K562 (cell line): ENCODE measurements at regions not wholly inside any gene's neighbourhood (a gene's known extent, or its start where the extent isn't known, plus 50 kb on each side); places are given as distances from the start of the nearest gene placed in this dataset.

Source experiments
- ATAC-seq: fragments of 200-7000 bp; cut with Tn5 transposase; 3 replicates; pipeline ENCODE4 v1.9.1; 2020; ENCODE audit warnings: moderate library complexity
- BruUV-seq: library from RNA; stranded (reverse); fragments of 400-500 nt; replicated peaks from 2 replicates; lab custom pipeline; 2021; lab: Mats Ljungman, UMichigan
- CTCF ChIA-PET: fragments of 300-600 bp; formaldehyde crosslinking; extraction: SDS; loops from one replicate; lab custom pipeline; 2021; ENCODE audit warnings: low intra/inter-chr PET ratio; lab: Yijun Ruan, JAX
- POLR2A ChIA-PET: fragments of 300-600, 350-650 bp; sonication (Branson Sonifier 250); formaldehyde crosslinking; extraction: SDS; loops from one replicate; lab custom pipeline; 2021; ENCODE audit warnings: antibody characterized with exemption, inconsistent platforms; lab: Yijun Ruan, JAX
- DNase-seq, 4 experiments: peaks; one replicate each; pipeline versions ENCODE4 v3.0.0 to v3.0.0-alpha.2; 2011 to 2018; ENCODE audit warnings: low spot score in 3 of 4, mixed read lengths in 3 of 4; ENCODE audit errors: extremely low read depth in 1 of 4
- FAIRE-seq: peaks from 2 replicates; lab custom pipeline; 2011; peaks lifted over from hg19 to GRCh38; lab: Jason Lieb, UNC
- H2AFZ ChIP-seq: 2 replicates; pipeline ENCODE4 v1.6.0; 2011; ENCODE audit warnings: low read depth, low read length, control low read depth, inconsistent platforms
- H3K27ac ChIP-seq: fragments of 200-600 bp; 3 replicates; pipeline ENCODE4 v1.8.0; 2011; ENCODE audit warnings: low read depth, mild to moderate bottlenecking, control low read depth, inconsistent platforms, low read length, moderate library complexity, mixed read lengths; ENCODE audit errors: extremely low read depth
- H3K27me3 ChIP-seq, 2 experiments: fragments of 300-600 bp in 1 of 2; 2 replicates in 1 of 2; 3 replicates in 1 of 2; pipeline versions ENCODE4 v1.6.0 to v1.8.0; 2011; ENCODE audit warnings: inconsistent platforms in 2 of 2, low read length in 2 of 2, mild to moderate bottlenecking in 1 of 2, mixed read lengths in 1 of 2, moderate library complexity in 1 of 2; ENCODE audit not compliant: control insufficient read depth in 2 of 2, insufficient read depth in 2 of 2
- H3K36me3 ChIP-seq: fragments of 300-600 bp; 3 replicates; pipeline ENCODE4 v1.8.0; 2011; ENCODE audit warnings: mild to moderate bottlenecking, low read length, inconsistent platforms; ENCODE audit not compliant: control insufficient read depth, insufficient read depth
- H3K4me1 ChIP-seq, 2 experiments: fragments of 200-600 bp in 1 of 2; replicated peaks in 1 of 2; 2 replicates in 1 of 2; 3 replicates in 1 of 2; pipeline versions ENCODE4 v1.5.1 to v1.8.0; 2011; ENCODE audit warnings: inconsistent platforms in 2 of 2, low read length in 2 of 2, mild to moderate bottlenecking in 1 of 2, mixed read lengths in 1 of 2, moderate library complexity in 1 of 2; ENCODE audit not compliant: control insufficient read depth in 2 of 2, insufficient read depth in 2 of 2
- H3K4me2 ChIP-seq: 2 replicates; pipeline ENCODE4 v1.6.1; 2011; ENCODE audit warnings: low read length, control low read depth, inconsistent platforms, mixed read lengths; ENCODE audit not compliant: insufficient read depth
- H3K4me3 ChIP-seq: fragments of 200-600 bp; sonication (generic), shearing (Covaris generic); 2 replicates; pipeline ENCODE4 v1.5.1; 2016; ENCODE audit warnings: control low read depth, inconsistent platforms
- H3K79me2 ChIP-seq: fragments of 200-600 bp; 3 replicates; pipeline ENCODE4 v1.8.0; 2011; ENCODE audit warnings: low read length, inconsistent platforms; ENCODE audit not compliant: control insufficient read depth, insufficient read depth
- H3K9ac ChIP-seq, 2 experiments: 2 replicates each; pipeline versions ENCODE4 v1.6.0 to v1.6.1; 2011; ENCODE audit warnings: low read depth in 2 of 2, low read length in 2 of 2, control low read depth in 1 of 2, inconsistent platforms in 1 of 2, mild to moderate bottlenecking in 1 of 2, mixed read lengths in 1 of 2; ENCODE audit not compliant: insufficient read depth in 1 of 2
- H3K9me1 ChIP-seq: one replicate; pipeline ENCODE4 v1.6.0; 2011; ENCODE audit warnings: inconsistent platforms, mild to moderate bottlenecking, low read length, moderate library complexity; ENCODE audit not compliant: control insufficient read depth, insufficient read depth
- H3K9me3 ChIP-seq: replicated peaks from 2 replicates; pipeline ENCODE4 v1.5.1; 2011; ENCODE audit warnings: low read depth, low read length, inconsistent platforms; ENCODE audit not compliant: control insufficient read depth, insufficient read depth
- H4K20me1 ChIP-seq: replicated peaks from 2 replicates; pipeline ENCODE4 v1.6.1; 2011; ENCODE audit warnings: low read length, inconsistent platforms, mixed read lengths; ENCODE audit not compliant: control insufficient read depth, insufficient read depth
- CEBPB ChIP-seq: fragments of 450-650 bp; IDR thresholded peaks from 2 replicates; pipeline ENCODE4 v1.6.1; 2016; ENCODE audit warnings: missing genetic modification characterization, missing compliant biosample characterization
- KLF10 ChIP-seq: fragments of 250-450 bp; sonication (Bioruptor Pico); IDR thresholded peaks from 2 replicates; pipeline ENCODE4 v1.6.1; 2021; ENCODE audit warnings: matching md5 sums
- L3MBTL2 ChIP-seq: fragments of 450-650 bp; IDR thresholded peaks from 2 replicates; pipeline ENCODE4 v1.6.1; 2016; ENCODE audit warnings: mild to moderate bottlenecking, moderate library complexity
- MEIS2 ChIP-seq: fragments of 450-650 bp; IDR thresholded peaks from 2 replicates; pipeline ENCODE4 v1.6.1; 2014; ENCODE audit warnings: mild to moderate bottlenecking; ENCODE audit not compliant: partially characterized antibody
- NCOA2 ChIP-seq, 2 experiments: fragments of 450-650 bp; IDR thresholded peaks; 2 replicates each; pipeline ENCODE4 v1.6.1; 2018; ENCODE audit warnings: mild to moderate bottlenecking in 2 of 2, moderate library complexity in 1 of 2; ENCODE audit not compliant: partially characterized antibody in 2 of 2
- NFYB ChIP-seq: IDR thresholded peaks from 2 replicates; pipeline ENCODE4 v1.6.1; 2011; ENCODE audit warnings: mild to moderate bottlenecking, moderate library complexity; ENCODE audit not compliant: insufficient read length; ENCODE audit errors: extremely low read depth
- PTBP1 ChIP-seq: fragments of 200-400 bp; formaldehyde crosslinking; IDR thresholded peaks from 2 replicates; pipeline ENCODE4 v1.6.1; 2017; ENCODE audit warnings: low read depth, low read length
- SAFB2 ChIP-seq: fragments of 200-400 bp; formaldehyde crosslinking; IDR thresholded peaks from 2 replicates; pipeline ENCODE4 v1.6.1; 2018; ENCODE audit warnings: borderline replicate concordance, low read length, low read depth, moderate library complexity; ENCODE audit not compliant: severe bottlenecking
- TEAD4 ChIP-seq, 2 experiments: sonication (generic) in 1 of 2; formaldehyde crosslinking in 1 of 2; IDR thresholded peaks; 2 replicates each; pipeline versions ENCODE4 v1.6.1 to v1.8.0; 2012 to 2022; ENCODE audit warnings: borderline replicate concordance in 1 of 2, inconsistent platforms in 1 of 2, low read length in 1 of 2, mild to moderate bottlenecking in 1 of 2, missing genetic modification reagents in 1 of 2
- ZFP36 ChIP-seq: fragments of 150-350 bp; IDR thresholded peaks from 2 replicates; pipeline ENCODE4 v1.6.1; 2018; ENCODE audit warnings: low read length, low read depth; ENCODE audit not compliant: partially characterized antibody
- ZNF133 ChIP-seq: fragments of 250-450 bp; sonication (Bioruptor Pico); IDR thresholded peaks from 2 replicates; pipeline ENCODE4 v1.4.0; 2020; ENCODE audit warnings: mild to moderate bottlenecking
- ZNF23 ChIP-seq: fragments of 250-450 bp; sonication (Bioruptor Pico); IDR thresholded peaks from 2 replicates; pipeline ENCODE4 v1.4.0; 2020; ENCODE audit warnings: mild to moderate bottlenecking
- WGBS: fragments of 100-300 bp; shearing (Covaris generic); methylation state at CpG from one replicate; pipeline ENCODE4 v1.1.6; 2016; ENCODE audit warnings: low coverage, mixed read lengths; ENCODE audit not compliant: insufficient coverage; ENCODE audit errors: missing lambda C conversion rate; 5-methylcytosine and 5-hydroxymethylcytosine counted together
- in situ Hi-C: fragments of 300-500 bp; cut with MboI; formaldehyde crosslinking; loops from 4 replicates; pipeline ENCODE4 v1.15.0; 2018; ENCODE audit warnings: inconsistent platforms, mixed read lengths
- intact Hi-C: fragments of 100-400 bp; cut with micrococcal nuclease; formaldehyde crosslinking; loops from 2 replicates; pipeline ENCODE4 v1.14.2; 2022
- TF ChIP-seq, protein P1 (sequence below), 2 experiments: fragments of 450-650 bp in 1 of 2; sonication (generic) in 1 of 2; formaldehyde crosslinking; conservative IDR thresholded peaks; 2 replicates each; pipeline versions ENCODE4 v1.4.0 to v1.8.1; 2020 to 2022; ENCODE audit warnings: mild to moderate bottlenecking in 1 of 2, missing genetic modification reagents in 1 of 2
- TF ChIP-seq, protein P2 (sequence below): fragments of 250-450 bp; sonication (Bioruptor Pico); IDR thresholded peaks from 2 replicates; pipeline ENCODE4 v1.9.0; 2021; ENCODE audit warnings: mild to moderate bottlenecking, inconsistent platforms
- TF ChIP-seq, protein P3 (sequence below): fragments of 250-450 bp; sonication (Bioruptor Pico); IDR thresholded peaks from 2 replicates; pipeline ENCODE4 v1.5.1; 2021; ENCODE audit warnings: mild to moderate bottlenecking
- TF ChIP-seq, protein P4 (sequence below), 2 experiments: IDR thresholded peaks in 1 of 2; conservative IDR thresholded peaks in 1 of 2; 2 replicates each; pipeline ENCODE4 v1.6.1; 2016; ENCODE audit warnings: low read depth in 2 of 2, mild to moderate bottlenecking in 1 of 2, missing compliant biosample characterization in 1 of 2, missing genetic modification characterization in 1 of 2, moderate library complexity in 1 of 2

DNA sequence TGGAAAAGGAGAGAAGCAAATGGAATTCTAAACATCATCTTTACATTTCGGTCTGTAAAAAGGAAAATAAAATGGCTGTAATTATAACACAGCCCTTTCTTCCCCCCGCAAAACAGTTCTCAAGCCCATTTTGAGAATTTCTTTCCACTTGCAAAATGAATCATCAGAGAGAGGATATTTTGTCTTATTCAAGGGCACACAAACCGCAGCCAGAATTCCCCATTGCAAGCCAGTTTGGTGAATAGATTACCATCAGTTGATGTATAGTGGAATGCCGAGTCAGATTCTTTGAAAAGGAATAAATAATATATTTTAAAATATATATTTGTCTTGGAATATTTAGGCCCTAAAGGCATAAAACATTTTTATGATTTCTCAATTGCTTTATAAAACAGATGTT lies 420.4 kb upstream of the SEMA6D start:
- FAIRE-seq (no peak), ATAC-seq (no peak), DNase-seq (no peak)
- in situ Hi-C loops, result no loop called here
- 0% methylated on average over 4 of the region's 4 CpGs for WGBS
- ChIA-PET POLR2A (no interaction called here), CTCF (no interaction called here)
- no peaks in the 10 kb centered on the region for H3K9me1 ChIP-seq
- BruUV-seq, result no TSS peak
- H3K27me3 ChIP-seq, result no peaks in the 10 kb centered on the region
- H3K27ac ChIP-seq, result no peak overlapping the region
- intact Hi-C loops, result no loop called here
- H3K4me3 ChIP-seq, result no peak overlapping the region
- no peaks in the 10 kb centered on the region for H4K20me1 ChIP-seq
- H2AFZ ChIP-seq, result no peak overlapping the region
- peaks cover 4% of the 10 kb centered on the region; the same call in 1 of the 2 replicates for H3K9me3 ChIP-seq
- no peaks in the 10 kb centered on the region for H3K79me2 ChIP-seq
- H3K9ac ChIP-seq, result no peak overlapping the region
- no peak overlapping the region for H3K4me2 ChIP-seq
- no peaks in the 10 kb centered on the region for H3K36me3 ChIP-seq
- no peaks in the 10 kb centered on the region for H3K4me1 ChIP-seq
- TF ChIP-seq, protein P1, sequence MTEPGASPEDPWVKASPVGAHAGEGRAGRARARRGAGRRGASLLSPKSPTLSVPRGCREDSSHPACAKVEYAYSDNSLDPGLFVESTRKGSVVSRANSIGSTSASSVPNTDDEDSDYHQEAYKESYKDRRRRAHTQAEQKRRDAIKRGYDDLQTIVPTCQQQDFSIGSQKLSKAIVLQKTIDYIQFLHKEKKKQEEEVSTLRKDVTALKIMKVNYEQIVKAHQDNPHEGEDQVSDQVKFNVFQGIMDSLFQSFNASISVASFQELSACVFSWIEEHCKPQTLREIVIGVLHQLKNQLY (CRISPR knock-in tag; conservative IDR thresholded peaks at IDR 0.05), result no peak
- TF ChIP-seq NFYB (no peak), KLF10 (CRISPR knock-in tag) (no peak), TEAD4 (IDR thresholded peaks at IDR 0.05; ENCODE audit: low read length) (no peak), TEAD4 (CRISPR knock-in tag; IDR thresholded peaks at IDR 0.05; ENCODE audit: borderline replicate concordance) (no peak), CEBPB (no peak), SAFB2 (no peak), ZNF133 (no peak), ZNF23 (CRISPR knock-in tag) (no peak), MEIS2 (no peak), ZFP36 (no peak), NCOA2 (IDR thresholded peaks at IDR 0.05; ENCODE audit: partially characterized antibody in 2 of 2) (no peak), PTBP1 (no peak), L3MBTL2 (no peak)
- TF ChIP-seq, protein P2, sequence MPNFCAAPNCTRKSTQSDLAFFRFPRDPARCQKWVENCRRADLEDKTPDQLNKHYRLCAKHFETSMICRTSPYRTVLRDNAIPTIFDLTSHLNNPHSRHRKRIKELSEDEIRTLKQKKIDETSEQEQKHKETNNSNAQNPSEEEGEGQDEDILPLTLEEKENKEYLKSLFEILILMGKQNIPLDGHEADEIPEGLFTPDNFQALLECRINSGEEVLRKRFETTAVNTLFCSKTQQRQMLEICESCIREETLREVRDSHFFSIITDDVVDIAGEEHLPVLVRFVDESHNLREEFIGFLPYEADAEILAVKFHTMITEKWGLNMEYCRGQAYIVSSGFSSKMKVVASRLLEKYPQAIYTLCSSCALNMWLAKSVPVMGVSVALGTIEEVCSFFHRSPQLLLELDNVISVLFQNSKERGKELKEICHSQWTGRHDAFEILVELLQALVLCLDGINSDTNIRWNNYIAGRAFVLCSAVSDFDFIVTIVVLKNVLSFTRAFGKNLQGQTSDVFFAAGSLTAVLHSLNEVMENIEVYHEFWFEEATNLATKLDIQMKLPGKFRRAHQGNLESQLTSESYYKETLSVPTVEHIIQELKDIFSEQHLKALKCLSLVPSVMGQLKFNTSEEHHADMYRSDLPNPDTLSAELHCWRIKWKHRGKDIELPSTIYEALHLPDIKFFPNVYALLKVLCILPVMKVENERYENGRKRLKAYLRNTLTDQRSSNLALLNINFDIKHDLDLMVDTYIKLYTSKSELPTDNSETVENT (CRISPR knock-in tag), result no peak
- TF ChIP-seq, protein P3, sequence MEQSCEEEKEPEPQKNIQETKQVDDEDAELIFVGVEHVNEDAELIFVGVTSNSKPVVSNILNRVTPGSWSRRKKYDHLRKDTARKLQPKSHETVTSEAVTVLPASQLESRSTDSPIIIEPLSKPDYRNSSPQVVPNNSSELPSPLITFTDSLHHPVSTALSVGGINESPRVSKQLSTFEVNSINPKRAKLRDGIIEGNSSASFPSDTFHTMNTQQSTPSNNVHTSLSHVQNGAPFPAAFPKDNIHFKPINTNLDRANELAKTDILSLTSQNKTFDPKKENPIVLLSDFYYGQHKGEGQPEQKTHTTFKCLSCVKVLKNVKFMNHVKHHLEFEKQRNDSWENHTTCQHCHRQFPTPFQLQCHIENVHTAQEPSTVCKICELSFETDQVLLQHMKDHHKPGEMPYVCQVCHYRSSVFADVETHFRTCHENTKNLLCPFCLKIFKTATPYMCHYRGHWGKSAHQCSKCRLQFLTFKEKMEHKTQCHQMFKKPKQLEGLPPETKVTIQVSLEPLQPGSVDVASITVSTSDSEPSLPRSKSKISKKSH, result no peak
- TF ChIP-seq, protein P4, sequence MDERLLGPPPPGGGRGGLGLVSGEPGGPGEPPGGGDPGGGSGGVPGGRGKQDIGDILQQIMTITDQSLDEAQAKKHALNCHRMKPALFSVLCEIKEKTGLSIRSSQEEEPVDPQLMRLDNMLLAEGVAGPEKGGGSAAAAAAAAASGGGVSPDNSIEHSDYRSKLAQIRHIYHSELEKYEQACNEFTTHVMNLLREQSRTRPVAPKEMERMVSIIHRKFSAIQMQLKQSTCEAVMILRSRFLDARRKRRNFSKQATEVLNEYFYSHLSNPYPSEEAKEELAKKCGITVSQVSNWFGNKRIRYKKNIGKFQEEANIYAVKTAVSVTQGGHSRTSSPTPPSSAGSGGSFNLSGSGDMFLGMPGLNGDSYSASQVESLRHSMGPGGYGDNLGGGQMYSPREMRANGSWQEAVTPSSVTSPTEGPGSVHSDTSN (CRISPR knock-in tag; IDR thresholded peaks at IDR 0.05; ENCODE audit: low read depth), result no peak
- TF ChIP-seq, protein P4 (tag; conservative IDR thresholded peaks at IDR 0.05; ENCODE audit: low read depth), result no peak
